Chondrocyte (in vitro differentiated cells): ENCODE measurements at regions not wholly inside any gene's neighbourhood (a gene's known extent, or its start where the extent isn't known, plus 50 kb on each side); places are given as distances from the start of the nearest gene placed in this dataset.

Source experiments
- DNase-seq: peaks from one replicate; pipeline ENCODE4 v3.0.0; 2021; ENCODE audit warnings: mixed read lengths, low spot score
- H3K27ac Mint-ChIP-seq: one replicate; pipeline ENCODE4 v1.8.0; 2021; ENCODE audit warnings: mild to moderate bottlenecking, moderate library complexity, mixed read lengths; ENCODE audit not compliant: unreplicated experiment
- H3K27me3 Mint-ChIP-seq: 2 replicates; pipeline ENCODE4 v1.8.0; 2021; ENCODE audit warnings: low read depth, mixed read lengths
- H3K36me3 Mint-ChIP-seq: 2 replicates; pipeline ENCODE4 v1.8.0; 2021; ENCODE audit warnings: low read depth, mixed read lengths
- H3K4me1 Mint-ChIP-seq: 2 replicates; pipeline ENCODE4 v1.8.0; 2021; ENCODE audit warnings: low read depth, mild to moderate bottlenecking, mixed read lengths
- H3K4me3 Mint-ChIP-seq: one replicate; pipeline ENCODE4 v1.8.0; 2021; ENCODE audit warnings: mild to moderate bottlenecking, moderate library complexity, mixed read lengths; ENCODE audit not compliant: unreplicated experiment
- H3K9me3 Mint-ChIP-seq: 2 replicates; pipeline ENCODE4 v1.8.0; 2021; ENCODE audit warnings: low read depth, mixed read lengths
- CTCF ChIP-seq: fragments of 200-600 bp; sonication (generic); IDR thresholded peaks from 2 replicates; pipeline ENCODE4 v1.5.0; 2021; ENCODE audit warnings: antibody characterized with exemption, mild to moderate bottlenecking, moderate library complexity

- peaks cover 3% of the 10 kb centered on the region for H3K9me3 Mint-ChIP-seq
- no peak overlapping the region for H3K4me3 Mint-ChIP-seq
- H3K27me3 Mint-ChIP-seq = no peaks in the 10 kb centered on the region
- no peak overlapping the region for H3K27ac Mint-ChIP-seq
- H3K4me1 Mint-ChIP-seq = peaks cover 11% of the 10 kb centered on the region
- TF ChIP-seq CTCF = no peak
- no peaks in the 10 kb centered on the region for H3K36me3 Mint-ChIP-seq
- no peak for DNase-seq
Observed at GRCh38 chr13:84659359-84659661, 777.0 kb upstream of the SLITRK1 start.

GRCh38 chr13:84658491-84659358, 776.5 kb upstream of the SLITRK1 start:
- DNase-seq = no peak
- no peak overlapping the region for H3K27ac Mint-ChIP-seq
- no peaks in the 10 kb centered on the region for H3K36me3 Mint-ChIP-seq
- no peak for TF ChIP-seq CTCF
- H3K27me3 Mint-ChIP-seq = no peaks in the 10 kb centered on the region
- H3K9me3 Mint-ChIP-seq = peaks cover 3% of the 10 kb centered on the region
- peaks cover 11% of the 10 kb centered on the region for H3K4me1 Mint-ChIP-seq
- no peak overlapping the region for H3K4me3 Mint-ChIP-seq

GRCh38 chr13:84655677-84656076, 773.4 kb upstream of the SLITRK1 start:
- DNase-seq = no peak

GRCh38 chr13:84654654-84655275, 772.5 kb upstream of the SLITRK1 start:
- Mint-ChIP-seq H3K9me3 (peaks cover 12% of the 10 kb centered on the region), H3K27me3 (no peaks in the 10 kb centered on the region), H3K27ac (no peak overlapping the region), H3K4me3 (no peak overlapping the region), H3K36me3 (no peaks in the 10 kb centered on the region), H3K4me1 (peaks cover 23% of the 10 kb centered on the region)
- TF ChIP-seq CTCF = no peak
- no peak for DNase-seq

More at GRCh38 chr13:84655677-84656076, 773.4 kb upstream of the SLITRK1 start:
- Mint-ChIP-seq H3K4me1 (peaks cover 16% of the 10 kb centered on the region), H3K27ac (no peak overlapping the region), H3K4me3 (no peak overlapping the region), H3K9me3 (peaks cover 12% of the 10 kb centered on the region), H3K27me3 (no peaks in the 10 kb centered on the region), H3K36me3 (no peaks in the 10 kb centered on the region)
- no peak for TF ChIP-seq CTCF

- Mint-ChIP-seq H3K27ac (no peak overlapping the region), H3K9me3 (peaks cover 12% of the 10 kb centered on the region), H3K4me1 (peaks cover 20% of the 10 kb centered on the region), H3K36me3 (no peaks in the 10 kb centered on the region), H3K27me3 (no peaks in the 10 kb centered on the region), H3K4me3 (no peak overlapping the region)
- TF ChIP-seq CTCF = no peak
- no peak for DNase-seq
Observed at GRCh38 chr13:84653915-84654534, 771.8 kb upstream of the SLITRK1 start.
